Muscle of back (tissue), 3 donors: ENCODE measurements at regions not wholly inside any gene's neighbourhood (a gene's known extent, or its start where the extent isn't known, plus 50 kb on each side); places are given as distances from the start of the nearest gene placed in this dataset.
A peak's percentile ranks its signal among the peaks of the same experiment; 100 is the strongest.

Source experiments
- DNase-seq, 3 donors: peaks; one replicate each; pipeline versions ENCODE4 v3.0.0 to v3.0.0-alpha.2; 2013

DNA sequence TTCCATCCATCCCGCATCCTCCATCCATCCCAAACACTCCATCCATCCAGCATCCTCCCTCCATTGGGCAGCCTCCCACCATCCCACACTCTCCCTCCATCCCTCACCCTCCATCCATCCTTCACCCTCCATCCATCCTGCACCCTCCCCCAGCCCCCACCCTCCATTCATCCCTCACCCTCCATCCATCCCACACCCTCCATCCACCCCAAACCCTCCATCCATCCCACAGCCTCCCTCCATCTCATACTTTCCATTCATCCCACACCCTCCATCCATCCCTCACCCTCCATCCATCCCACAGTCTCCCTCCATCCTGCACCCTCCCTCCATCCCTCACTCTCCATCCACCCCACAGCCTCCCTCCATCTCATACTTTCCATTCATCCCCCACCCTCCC, 60.4 kb downstream of the FOXI2 start:
- no peak for DNase-seq

DNA sequence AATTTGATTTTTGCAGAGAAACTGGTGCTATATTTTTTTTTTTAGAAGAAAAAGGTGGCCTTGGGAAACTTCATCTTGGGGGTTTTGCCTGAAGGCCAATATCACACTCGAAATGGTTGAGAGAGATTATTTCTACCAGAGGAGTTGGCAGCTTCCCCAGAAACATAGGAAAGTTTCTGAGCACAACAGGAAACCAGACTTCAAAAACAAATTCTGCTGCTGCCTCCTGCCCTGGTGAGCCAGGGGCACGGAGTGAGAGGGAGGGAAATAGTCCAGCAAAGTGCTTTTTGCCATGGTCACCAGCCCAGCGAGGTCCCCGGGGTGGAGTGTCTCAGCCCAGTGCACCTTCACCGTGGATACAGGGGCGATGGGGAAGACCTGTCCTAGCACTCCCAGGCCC, 61.1 kb downstream of the FOXI2 start:
- DNase-seq, result peak in 2 of 3 donors; percentile 14 to 16

DNA sequence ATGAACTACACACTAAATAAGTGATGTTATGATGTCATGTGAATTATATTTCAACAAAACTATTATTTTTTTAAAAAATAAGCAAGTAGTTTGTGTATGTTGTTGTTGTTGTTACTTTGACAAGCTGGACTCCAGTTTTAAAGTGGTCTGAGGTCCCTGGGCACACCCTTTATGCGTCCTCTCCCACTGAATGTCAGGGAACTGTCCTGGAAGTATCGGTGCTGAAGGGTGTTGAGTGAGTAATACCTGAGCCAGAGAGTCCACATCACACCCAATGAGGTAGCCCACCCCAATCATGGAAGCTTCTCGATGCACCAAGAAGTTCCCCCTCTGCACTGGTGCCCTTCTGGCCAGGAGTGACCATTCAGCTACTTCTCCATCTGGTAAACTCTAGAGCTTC, 64.3 kb downstream of the FOXI2 start:
- DNase-seq, result no peak

DNA sequence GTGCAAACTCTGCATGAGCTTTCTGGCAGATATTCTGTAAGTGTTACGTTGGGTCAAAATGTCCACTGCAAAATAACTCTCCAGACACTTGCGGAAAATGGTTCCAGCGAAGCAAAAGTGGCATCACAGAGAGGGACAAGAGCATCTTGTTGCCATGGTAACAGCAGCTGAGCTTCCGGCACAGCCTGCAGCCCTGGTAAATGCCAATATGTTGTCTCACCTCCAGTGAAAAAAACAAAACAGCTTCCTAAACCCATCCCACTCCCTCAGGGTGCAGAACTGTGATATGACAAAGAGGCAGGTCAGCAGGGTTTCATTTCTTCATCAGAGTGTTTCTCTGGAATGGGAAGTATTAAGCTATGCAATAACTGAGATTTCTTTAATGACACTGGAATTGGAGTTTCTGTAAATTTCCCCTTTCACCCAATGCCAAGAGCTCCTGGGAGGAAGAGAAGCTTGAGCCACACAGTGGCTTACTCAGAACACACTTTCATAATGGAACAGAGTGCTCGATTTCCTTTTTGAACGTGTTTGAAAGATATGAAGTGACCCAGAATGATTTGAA, 65.6 kb downstream of the FOXI2 start:
- no peak for DNase-seq

DNA sequence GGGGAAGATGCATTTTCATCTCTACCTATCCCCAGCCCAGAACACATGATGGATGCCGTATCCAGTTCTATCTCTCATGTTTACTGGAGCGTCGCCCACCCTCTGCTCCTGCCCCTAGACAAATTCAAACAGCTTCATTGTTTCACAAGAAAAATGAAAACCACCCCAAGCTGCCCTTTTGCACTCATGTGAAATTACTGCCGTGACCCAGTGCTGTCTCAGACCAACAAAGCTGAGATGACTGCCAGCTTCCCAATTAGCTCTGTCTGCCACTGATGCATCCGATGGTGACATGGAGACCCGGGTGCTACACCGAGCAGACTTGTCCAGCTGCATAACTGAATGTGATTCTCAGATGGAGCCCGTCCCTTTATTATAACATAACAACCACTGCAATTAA, 67.7 kb downstream of the FOXI2 start:
- DNase-seq, result no peak

DNA sequence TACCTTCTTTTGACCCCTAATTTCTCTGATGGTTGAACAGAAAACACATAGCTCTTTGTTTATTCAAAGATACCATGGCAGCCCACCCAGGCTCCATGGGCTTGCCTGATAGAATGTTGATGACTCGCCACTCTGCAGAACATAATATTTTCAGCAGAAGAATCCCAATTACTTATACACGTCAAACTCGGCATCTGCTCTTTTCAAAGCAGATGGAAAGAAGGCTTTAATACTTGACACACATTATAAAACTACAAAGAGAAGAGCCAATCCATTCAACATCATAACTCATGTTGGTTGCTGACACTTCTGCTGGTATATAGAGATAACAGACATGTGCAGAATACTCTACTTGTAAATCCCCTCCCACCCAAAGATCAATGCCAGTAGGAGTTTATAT, 69.0 kb downstream of the FOXI2 start:
- no peak for DNase-seq

DNA sequence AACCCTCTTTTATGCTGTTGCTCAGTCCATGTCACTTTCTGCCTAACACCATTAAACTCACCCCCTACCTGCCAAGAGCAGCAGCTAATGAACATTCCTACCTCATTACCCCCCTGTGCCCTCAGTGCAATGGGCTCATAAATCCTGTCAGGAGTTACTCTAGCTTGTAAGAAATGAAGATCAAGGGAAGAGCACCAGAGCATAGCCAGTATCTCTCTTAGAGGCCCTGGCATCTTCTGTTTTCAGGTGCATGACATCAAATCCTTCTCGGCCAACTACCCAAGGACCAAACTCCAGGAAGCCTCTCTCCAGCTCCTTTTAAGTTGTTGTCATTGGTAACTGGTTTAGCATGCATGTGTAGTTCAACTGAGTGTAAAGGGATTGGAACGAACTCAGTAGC, 75.1 kb downstream of the FOXI2 start:
- no peak for DNase-seq

DNA sequence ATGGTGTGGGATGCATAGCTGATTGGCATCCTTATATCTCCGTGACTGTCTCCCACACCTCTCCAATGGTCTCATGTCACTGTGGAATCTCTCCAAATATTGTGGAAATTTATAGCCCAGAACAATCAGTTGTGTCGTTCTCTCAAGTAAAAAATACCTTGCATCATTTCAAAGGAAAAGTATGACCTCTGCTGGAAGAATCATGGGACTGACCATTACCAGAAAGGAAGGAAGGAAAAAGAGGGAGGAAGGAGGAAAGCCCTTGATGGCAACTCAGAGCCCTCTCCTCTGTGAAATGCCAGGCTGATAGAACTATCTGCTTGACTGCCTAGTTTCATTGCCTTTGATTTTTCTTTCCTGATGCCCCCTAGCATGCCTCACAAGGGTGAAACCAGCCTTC, 76.3 kb downstream of the FOXI2 start:
- no peak for DNase-seq

DNA sequence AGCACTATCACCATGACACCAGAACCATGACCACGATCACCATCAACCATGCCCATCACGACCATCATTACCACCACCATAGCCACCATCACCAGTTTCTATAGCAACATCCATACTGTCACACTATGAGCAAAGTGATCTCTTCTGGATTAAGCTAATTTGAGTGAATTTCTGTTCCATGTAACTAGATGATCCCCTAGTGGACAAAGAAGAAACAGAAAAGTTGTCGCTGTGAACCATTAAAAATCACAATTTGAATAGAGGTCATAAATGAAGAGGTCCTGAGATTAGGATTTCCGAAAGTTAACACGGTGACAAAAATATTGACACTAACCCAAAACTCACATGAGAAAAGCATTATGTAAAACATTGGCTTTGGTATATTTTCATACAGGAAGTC, 77.6 kb downstream of the CLRN3 start:
- no peak for DNase-seq

DNA sequence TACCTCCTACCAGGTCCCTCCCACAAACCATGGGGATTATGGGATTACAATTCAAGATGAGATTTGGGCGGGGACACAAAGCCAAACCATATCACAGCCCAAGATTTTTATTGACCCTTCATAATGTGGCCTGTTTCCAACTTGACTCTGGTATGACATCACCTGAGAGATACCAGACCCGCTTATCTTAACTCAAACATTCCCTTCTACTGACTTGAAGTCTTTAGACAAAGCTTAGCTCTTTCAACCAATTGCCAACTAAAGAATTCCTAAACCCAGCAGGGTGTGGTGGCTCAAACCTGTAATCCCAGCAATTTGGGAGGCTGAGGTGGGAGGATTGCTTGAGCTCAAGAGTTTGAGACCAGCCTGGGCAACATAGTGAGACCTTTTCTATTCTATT, 67.9 kb downstream of the CLRN3 start:
- no peak for DNase-seq

DNA sequence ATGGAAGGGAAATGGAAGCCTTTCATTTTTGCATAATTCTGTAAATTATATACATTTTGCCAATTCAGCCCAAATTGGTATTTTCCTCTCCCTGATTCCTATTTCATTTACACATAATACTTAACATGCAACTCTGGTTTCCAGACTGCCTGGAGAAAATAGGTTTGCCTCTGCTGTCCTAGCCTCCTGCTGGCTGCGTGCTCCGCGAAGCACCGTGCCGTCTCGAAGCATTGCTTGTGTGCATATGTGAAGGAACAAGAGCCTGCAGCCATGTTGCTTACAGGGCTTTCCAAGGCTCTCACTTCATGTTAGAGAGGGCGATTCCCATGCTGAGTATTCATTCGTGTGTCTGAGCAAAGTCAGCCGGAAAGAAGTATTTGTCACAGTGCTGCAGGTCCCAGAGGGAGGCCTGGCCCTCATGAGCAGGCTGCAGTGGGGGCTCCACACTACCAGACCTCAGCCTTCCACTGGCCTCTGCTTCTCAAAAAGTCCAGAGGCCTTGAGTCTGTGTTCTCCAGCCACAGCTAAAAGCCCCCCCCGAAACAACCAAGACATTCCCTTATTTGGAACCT, 66.5 kb downstream of the CLRN3 start:
- DNase-seq, result no peak

DNA sequence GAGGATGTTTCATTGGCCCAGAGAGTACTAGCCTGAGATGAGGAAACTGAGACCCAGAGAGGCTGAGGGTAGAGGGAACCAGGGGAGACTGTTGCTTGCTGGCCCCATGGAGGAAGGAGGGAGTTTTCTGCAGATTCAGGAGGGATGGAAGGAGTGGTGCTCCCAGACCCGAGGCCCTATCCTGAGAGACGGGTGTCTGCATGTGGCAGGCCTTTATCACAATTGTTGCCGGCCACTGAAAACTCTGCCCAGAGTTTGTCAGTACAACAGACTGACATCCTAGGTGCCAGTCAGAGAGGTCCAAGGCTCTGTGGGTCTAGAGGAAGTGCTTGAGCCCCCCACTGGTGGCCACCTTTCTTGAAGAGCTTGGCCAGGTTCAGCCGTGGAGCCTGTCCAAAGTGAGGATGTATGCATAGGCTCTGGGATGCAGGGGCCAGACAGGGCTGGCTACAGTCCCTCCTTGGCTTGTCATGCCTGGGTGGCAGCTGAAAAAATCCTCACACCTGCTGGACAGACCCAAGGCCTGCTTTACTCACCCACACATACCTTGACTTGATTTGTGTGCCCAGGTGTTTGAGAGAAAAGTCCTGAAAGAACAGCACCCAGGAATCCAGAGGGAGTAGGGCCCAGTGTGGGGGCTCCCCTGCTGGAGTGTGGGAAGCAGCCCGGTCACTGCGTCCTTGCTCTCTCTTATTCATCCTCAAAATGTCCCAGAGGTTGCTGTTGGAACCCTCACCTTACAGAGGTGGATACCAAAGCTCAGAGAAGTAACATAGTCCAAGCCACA, 65.2 kb downstream of the CLRN3 start:
- DNase-seq, result no peak
